ENCODE measurements at regions not wholly inside any gene's neighbourhood (a gene's known extent, or its start where the extent isn't known, plus 50 kb on each side); places are given as distances from the start of the nearest gene placed in this dataset.

- H3K4me3 ChIP-seq (ENCODE audit: low read length in 2 of 2): no peak overlapping the region
- H3K36me3 ChIP-seq (ENCODE audit: control insufficient read depth in 2 of 2, insufficient read depth in 2 of 2, low read length in 2 of 2): no peaks in the 10 kb centered on the region
- H3K27ac ChIP-seq (ENCODE audit: low read depth in 2 of 2, low read length in 2 of 2): no peak overlapping the region
- H3K9ac ChIP-seq (ENCODE audit: low read depth in 1 of 2, low read length in 2 of 2): no peak overlapping the region
- no peaks in the 10 kb centered on the region for H3K4me1 ChIP-seq (ENCODE audit: control insufficient read depth in 2 of 2, insufficient read depth in 2 of 2, low read length in 2 of 2)
- H3K27me3 ChIP-seq (ENCODE audit: control insufficient read depth in 2 of 2, insufficient read depth in 2 of 2, low read length in 2 of 2): no peaks in the 10 kb centered on the region
- no peaks in the 10 kb centered on the region for H3K9me3 ChIP-seq (ENCODE audit: control insufficient read depth in 2 of 2, low read length in 2 of 2)
These were observed 598.6 kb downstream of the KLHL13 start for GRCh38 chrX:117517994-117518393.

DNA sequence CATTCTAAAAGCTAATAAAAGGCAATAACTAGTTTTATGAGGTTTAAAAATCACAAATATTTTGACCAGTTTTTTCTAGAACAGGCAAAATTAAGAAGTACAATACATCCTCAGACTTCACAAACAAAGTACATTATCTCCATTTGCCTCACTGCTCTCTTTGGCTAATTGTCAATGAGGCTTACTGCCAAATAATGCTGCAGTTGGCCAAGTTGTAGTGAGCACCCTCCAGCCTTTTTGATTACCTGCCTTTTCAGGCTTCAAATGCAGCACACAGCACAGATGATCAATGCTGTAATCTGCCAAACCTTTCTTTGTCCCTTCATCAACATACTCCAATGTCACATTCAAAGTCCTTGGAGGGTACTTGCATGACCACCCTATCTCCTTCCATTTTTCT lies 605.2 kb downstream of the KLHL13 start:
- no peaks in the 10 kb centered on the region for H3K4me1 ChIP-seq (ENCODE audit: control insufficient read depth in 2 of 2, insufficient read depth in 2 of 2, low read length in 2 of 2)
- H3K27ac ChIP-seq (ENCODE audit: low read depth in 2 of 2, low read length in 2 of 2): no peak overlapping the region
- H3K27me3 ChIP-seq (ENCODE audit: control insufficient read depth in 2 of 2, insufficient read depth in 2 of 2, low read length in 2 of 2): no peaks in the 10 kb centered on the region
- H3K9me3 ChIP-seq (ENCODE audit: control insufficient read depth in 2 of 2, low read length in 2 of 2): no peaks in the 10 kb centered on the region
- no peak overlapping the region for H3K4me3 ChIP-seq (ENCODE audit: low read length in 2 of 2)
- H3K36me3 ChIP-seq (ENCODE audit: control insufficient read depth in 2 of 2, insufficient read depth in 2 of 2, low read length in 2 of 2): no peaks in the 10 kb centered on the region
- no peak overlapping the region for H3K9ac ChIP-seq (ENCODE audit: low read depth in 1 of 2, low read length in 2 of 2)

DNA sequence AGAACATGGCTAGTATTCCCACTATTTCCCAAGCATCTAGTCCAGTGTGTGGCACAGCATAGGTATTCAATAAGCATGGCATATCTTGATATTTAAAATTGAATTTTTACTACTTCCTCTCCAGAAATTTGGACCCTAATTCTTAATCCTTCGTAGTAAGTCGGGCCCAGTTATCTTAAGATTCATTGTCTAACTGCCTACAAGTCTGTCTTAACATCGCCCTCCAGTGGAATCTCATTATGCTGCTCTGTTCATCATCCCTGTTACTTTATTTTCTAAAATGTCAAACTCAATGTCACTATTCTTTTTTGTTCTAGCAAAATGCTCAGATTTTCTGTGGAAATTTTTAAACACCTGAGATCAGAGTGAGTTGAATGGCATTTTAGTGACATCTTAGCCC lies 606.2 kb downstream of the KLHL13 start:
- no peaks in the 10 kb centered on the region for H3K36me3 ChIP-seq (ENCODE audit: control insufficient read depth in 2 of 2, insufficient read depth in 2 of 2, low read length in 2 of 2)
- no peaks in the 10 kb centered on the region for H3K9me3 ChIP-seq (ENCODE audit: control insufficient read depth in 2 of 2, low read length in 2 of 2)
- no peaks in the 10 kb centered on the region for H3K27me3 ChIP-seq (ENCODE audit: control insufficient read depth in 2 of 2, insufficient read depth in 2 of 2, low read length in 2 of 2)
- no peaks in the 10 kb centered on the region for H3K4me1 ChIP-seq (ENCODE audit: control insufficient read depth in 2 of 2, insufficient read depth in 2 of 2, low read length in 2 of 2)
- H3K27ac ChIP-seq (ENCODE audit: low read depth in 2 of 2, low read length in 2 of 2): no peak overlapping the region
- no peak overlapping the region for H3K9ac ChIP-seq (ENCODE audit: low read depth in 1 of 2, low read length in 2 of 2)
- H3K4me3 ChIP-seq (ENCODE audit: low read length in 2 of 2): no peak overlapping the region

DNA sequence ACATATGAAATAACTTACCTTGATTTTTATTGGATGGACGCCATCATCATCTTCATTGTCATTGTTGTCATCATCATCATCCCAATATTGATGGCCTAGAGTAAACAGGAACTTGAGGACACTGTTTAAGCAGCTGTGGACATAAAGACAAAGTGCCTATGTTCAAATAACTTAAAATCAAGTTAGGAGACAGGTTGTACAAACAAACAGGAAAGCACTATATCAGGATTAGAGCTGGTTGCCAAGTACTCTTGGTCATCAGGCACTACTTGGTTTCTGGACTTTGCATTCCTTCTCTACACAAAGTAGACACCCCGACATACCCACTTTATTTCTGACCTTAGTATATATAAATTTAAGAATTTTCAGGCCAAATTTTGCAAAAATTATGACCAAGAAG lies 608.6 kb downstream of the KLHL13 start:
- no peaks in the 10 kb centered on the region for H3K4me1 ChIP-seq (ENCODE audit: control insufficient read depth in 2 of 2, insufficient read depth in 2 of 2, low read length in 2 of 2)
- H3K9me3 ChIP-seq (ENCODE audit: control insufficient read depth in 2 of 2, low read length in 2 of 2): no peaks in the 10 kb centered on the region
- H3K27ac ChIP-seq (ENCODE audit: low read depth in 2 of 2, low read length in 2 of 2): no peak overlapping the region
- no peaks in the 10 kb centered on the region for H3K36me3 ChIP-seq (ENCODE audit: control insufficient read depth in 2 of 2, insufficient read depth in 2 of 2, low read length in 2 of 2)
- no peak overlapping the region for H3K9ac ChIP-seq (ENCODE audit: low read depth in 1 of 2, low read length in 2 of 2)
- no peaks in the 10 kb centered on the region for H3K27me3 ChIP-seq (ENCODE audit: control insufficient read depth in 2 of 2, insufficient read depth in 2 of 2, low read length in 2 of 2)
- H3K4me3 ChIP-seq (ENCODE audit: low read length in 2 of 2): no peak overlapping the region

DNA sequence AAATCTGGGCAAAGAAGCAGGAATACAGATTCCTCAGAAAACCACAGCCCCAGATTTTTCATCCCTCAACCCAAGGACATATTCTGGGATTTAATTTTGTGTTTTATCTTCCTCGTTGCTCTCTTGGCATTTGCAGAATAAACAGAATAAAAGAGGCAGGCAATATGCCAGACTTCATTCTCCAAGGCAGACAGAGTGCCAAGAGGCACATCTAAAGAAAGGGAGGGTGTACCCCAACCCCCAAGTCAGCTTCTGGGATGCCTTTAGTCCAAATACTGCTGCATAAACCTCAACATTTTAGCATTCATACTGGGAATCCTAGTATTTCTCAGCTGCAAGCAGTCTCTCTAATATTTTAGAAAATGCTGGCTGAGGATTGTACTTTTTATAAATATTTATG lies 629.2 kb downstream of the KLHL13 start:
- Histone ChIP-seq H3K9ac (ENCODE audit: low read depth in 1 of 2, low read length in 2 of 2) (no peak overlapping the region), H3K27me3 (ENCODE audit: control insufficient read depth in 2 of 2, insufficient read depth in 2 of 2, low read length in 2 of 2) (no peaks in the 10 kb centered on the region), H3K36me3 (ENCODE audit: control insufficient read depth in 2 of 2, insufficient read depth in 2 of 2, low read length in 2 of 2) (no peaks in the 10 kb centered on the region), H3K4me3 (ENCODE audit: low read length in 2 of 2) (no peak overlapping the region), H3K27ac (ENCODE audit: low read depth in 2 of 2, low read length in 2 of 2) (no peak overlapping the region), H3K4me1 (ENCODE audit: control insufficient read depth in 2 of 2, insufficient read depth in 2 of 2, low read length in 2 of 2) (no peaks in the 10 kb centered on the region), H3K9me3 (ENCODE audit: control insufficient read depth in 2 of 2, low read length in 2 of 2) (no peaks in the 10 kb centered on the region)

DNA sequence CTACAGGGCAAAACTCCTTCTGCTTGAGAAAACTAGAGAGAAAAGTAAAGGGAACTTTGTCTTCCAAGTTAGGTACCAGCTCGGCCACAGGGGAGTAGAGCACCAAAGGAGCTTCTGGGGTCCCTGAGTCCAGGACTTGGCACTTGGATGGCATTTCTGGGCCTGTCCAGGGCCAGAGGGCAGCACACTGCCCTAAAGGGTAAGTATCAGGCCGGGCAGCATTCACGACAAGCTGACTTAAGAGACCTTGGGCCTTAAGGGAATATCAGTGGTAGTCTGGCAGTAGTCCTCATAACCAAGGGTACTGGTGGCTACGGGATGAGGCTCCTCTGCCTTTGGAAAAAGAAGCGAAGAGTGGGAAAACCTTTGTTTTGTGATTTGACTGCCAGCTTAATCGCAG lies 632.7 kb downstream of the KLHL13 start:
- Histone ChIP-seq H3K4me3 (ENCODE audit: low read length in 2 of 2) (no peak overlapping the region), H3K27me3 (ENCODE audit: control insufficient read depth in 2 of 2, insufficient read depth in 2 of 2, low read length in 2 of 2) (no peaks in the 10 kb centered on the region), H3K36me3 (ENCODE audit: control insufficient read depth in 2 of 2, insufficient read depth in 2 of 2, low read length in 2 of 2) (no peaks in the 10 kb centered on the region), H3K4me1 (ENCODE audit: control insufficient read depth in 2 of 2, insufficient read depth in 2 of 2, low read length in 2 of 2) (no peaks in the 10 kb centered on the region), H3K27ac (ENCODE audit: low read depth in 2 of 2, low read length in 2 of 2) (no peak overlapping the region), H3K9ac (ENCODE audit: low read depth in 1 of 2, low read length in 2 of 2) (no peak overlapping the region), H3K9me3 (ENCODE audit: control insufficient read depth in 2 of 2, low read length in 2 of 2) (no peaks in the 10 kb centered on the region)

DNA sequence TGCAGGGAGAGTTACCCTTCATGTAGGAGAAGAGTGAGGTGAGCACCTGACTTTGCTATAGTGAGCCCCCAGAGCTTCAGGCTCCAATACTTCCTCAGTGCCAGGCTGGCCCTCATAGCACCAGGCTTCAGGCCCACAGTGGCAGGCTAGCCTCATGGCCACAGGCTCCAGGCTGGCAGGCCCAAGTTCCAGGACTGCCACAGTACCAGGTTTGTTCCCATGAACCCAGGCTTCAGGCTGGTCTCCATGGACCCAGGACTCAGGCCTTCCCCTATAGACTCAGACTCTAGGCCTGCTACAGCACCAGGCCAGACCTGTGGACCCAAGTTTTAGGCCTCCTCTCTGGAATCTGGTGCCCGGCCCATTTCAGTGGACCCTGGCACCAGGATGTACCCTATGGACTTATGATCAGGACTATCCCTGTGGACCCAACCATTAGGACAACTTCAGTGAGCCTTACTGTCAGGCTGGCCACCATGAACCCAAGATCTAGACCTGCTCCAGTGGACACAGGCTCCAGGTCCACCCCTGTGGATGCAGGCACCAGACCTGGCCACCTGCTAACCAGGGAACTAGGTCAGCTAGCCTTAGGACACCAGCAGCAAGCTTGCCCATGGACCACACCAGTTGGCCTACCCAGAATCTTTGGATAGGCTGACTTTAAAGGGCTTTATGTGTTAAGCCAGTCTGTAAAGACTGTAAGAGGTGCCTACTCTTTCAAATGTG lies 658.2 kb downstream of the KLHL13 start:
- H3K4me1 ChIP-seq (ENCODE audit: control insufficient read depth in 2 of 2, insufficient read depth in 2 of 2, low read length in 2 of 2): no peaks in the 10 kb centered on the region
- no peak overlapping the region for H3K9ac ChIP-seq (ENCODE audit: low read depth in 1 of 2, low read length in 2 of 2)

DNA sequence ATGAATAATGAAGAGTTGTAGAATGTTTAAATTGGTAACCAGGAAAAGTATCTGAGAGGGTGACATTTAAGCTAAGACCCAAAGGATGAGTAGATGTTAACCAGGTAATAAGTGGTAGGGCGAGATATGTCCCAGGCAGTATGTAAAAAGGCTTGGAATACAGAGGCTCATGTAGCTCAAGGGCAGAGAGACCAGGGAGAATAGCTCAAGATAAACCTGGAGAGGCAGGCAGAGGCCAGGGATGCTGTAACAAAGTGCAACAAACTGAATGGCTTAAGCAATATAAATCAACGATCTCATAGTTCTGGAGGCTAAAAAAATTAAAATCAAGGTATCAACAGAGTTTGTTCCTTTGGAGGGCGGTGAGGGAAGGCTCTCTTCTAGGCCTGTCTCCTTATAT lies 660.8 kb downstream of the KLHL13 start:
- Histone ChIP-seq H3K36me3 (ENCODE audit: control insufficient read depth in 2 of 2, insufficient read depth in 2 of 2, low read length in 2 of 2) (no peaks in the 10 kb centered on the region), H3K4me3 (ENCODE audit: low read length in 2 of 2) (no peak overlapping the region), H3K4me1 (ENCODE audit: control insufficient read depth in 2 of 2, insufficient read depth in 2 of 2, low read length in 2 of 2) (no peaks in the 10 kb centered on the region), H3K9me3 (ENCODE audit: control insufficient read depth in 2 of 2, low read length in 2 of 2) (no peaks in the 10 kb centered on the region), H3K27me3 (ENCODE audit: control insufficient read depth in 2 of 2, insufficient read depth in 2 of 2, low read length in 2 of 2) (no peaks in the 10 kb centered on the region), H3K27ac (ENCODE audit: low read depth in 2 of 2, low read length in 2 of 2) (no peak overlapping the region), H3K9ac (ENCODE audit: low read depth in 1 of 2, low read length in 2 of 2) (no peak overlapping the region)

More for the DNA sequence above, 658.2 kb downstream of the KLHL13 start:
- H3K27ac ChIP-seq (ENCODE audit: low read depth in 2 of 2, low read length in 2 of 2): no peak overlapping the region
- no peaks in the 10 kb centered on the region for H3K27me3 ChIP-seq (ENCODE audit: control insufficient read depth in 2 of 2, insufficient read depth in 2 of 2, low read length in 2 of 2)
- peaks cover 0 to 2% of the 10 kb centered on the region in 2 donors for H3K9me3 ChIP-seq (ENCODE audit: control insufficient read depth in 2 of 2, low read length in 2 of 2)
- H3K36me3 ChIP-seq (ENCODE audit: control insufficient read depth in 2 of 2, insufficient read depth in 2 of 2, low read length in 2 of 2): no peaks in the 10 kb centered on the region
- H3K4me3 ChIP-seq (ENCODE audit: low read length in 2 of 2): no peak overlapping the region

GRCh38 chrX:117429501-117429900 lies 687.1 kb downstream of the KLHL13 start:
- H3K9me3 ChIP-seq (ENCODE audit: control insufficient read depth in 2 of 2, low read length in 2 of 2): no peaks in the 10 kb centered on the region
- no peak overlapping the region for H3K4me3 ChIP-seq (ENCODE audit: low read length in 2 of 2)
- H3K27ac ChIP-seq (ENCODE audit: low read depth in 2 of 2, low read length in 2 of 2): no peak overlapping the region
- no peaks in the 10 kb centered on the region for H3K4me1 ChIP-seq (ENCODE audit: control insufficient read depth in 2 of 2, insufficient read depth in 2 of 2, low read length in 2 of 2)
- H3K9ac ChIP-seq (ENCODE audit: low read depth in 1 of 2, low read length in 2 of 2): no peak overlapping the region
- no peaks in the 10 kb centered on the region for H3K36me3 ChIP-seq (ENCODE audit: control insufficient read depth in 2 of 2, insufficient read depth in 2 of 2, low read length in 2 of 2)
- no peaks in the 10 kb centered on the region for H3K27me3 ChIP-seq (ENCODE audit: control insufficient read depth in 2 of 2, insufficient read depth in 2 of 2, low read length in 2 of 2)

- H3K27me3 ChIP-seq (ENCODE audit: control insufficient read depth in 2 of 2, insufficient read depth in 2 of 2, low read length in 2 of 2): no peaks in the 10 kb centered on the region
- H3K4me1 ChIP-seq (ENCODE audit: control insufficient read depth in 2 of 2, insufficient read depth in 2 of 2, low read length in 2 of 2): no peaks in the 10 kb centered on the region
- no peak overlapping the region for H3K9ac ChIP-seq (ENCODE audit: low read depth in 1 of 2, low read length in 2 of 2)
- no peaks in the 10 kb centered on the region for H3K9me3 ChIP-seq (ENCODE audit: control insufficient read depth in 2 of 2, low read length in 2 of 2)
- no peak overlapping the region for H3K27ac ChIP-seq (ENCODE audit: low read depth in 2 of 2, low read length in 2 of 2)
- H3K36me3 ChIP-seq (ENCODE audit: control insufficient read depth in 2 of 2, insufficient read depth in 2 of 2, low read length in 2 of 2): no peaks in the 10 kb centered on the region
- H3K4me3 ChIP-seq (ENCODE audit: low read length in 2 of 2): no peak overlapping the region
These were observed 709.0 kb downstream of the KLHL13 start for GRCh38 chrX:117407449-117408150.
